Endothelial cell (in vitro differentiated cells): ENCODE measurements at regions not wholly inside any gene's neighbourhood (a gene's known extent, or its start where the extent isn't known, plus 50 kb on each side); places are given as distances from the start of the nearest gene placed in this dataset.

Source experiments
- DNase-seq: peaks from one replicate; pipeline ENCODE4 v3.0.0; 2021; ENCODE audit warnings: low spot score
- H3K27ac Mint-ChIP-seq: one replicate; pipeline ENCODE4 v1.8.0; 2021; ENCODE audit warnings: mixed read lengths, inconsistent platforms; ENCODE audit not compliant: unreplicated experiment
- H3K27me3 Mint-ChIP-seq: one replicate; pipeline ENCODE4 v1.8.0; 2021; ENCODE audit warnings: mild to moderate bottlenecking, moderate library complexity, mixed read lengths, inconsistent platforms; ENCODE audit not compliant: unreplicated experiment
- H3K36me3 Mint-ChIP-seq: one replicate; pipeline ENCODE4 v1.8.0; 2021; ENCODE audit warnings: mild to moderate bottlenecking, low read depth, mixed read lengths, inconsistent platforms; ENCODE audit not compliant: unreplicated experiment
- H3K4me1 Mint-ChIP-seq: one replicate; pipeline ENCODE4 v1.8.0; 2021; ENCODE audit warnings: mild to moderate bottlenecking, mixed read lengths, inconsistent platforms; ENCODE audit not compliant: unreplicated experiment
- H3K4me3 Mint-ChIP-seq: one replicate; pipeline ENCODE4 v1.8.0; 2021; ENCODE audit warnings: mild to moderate bottlenecking, mixed read lengths, inconsistent platforms; ENCODE audit not compliant: unreplicated experiment
- H3K9me3 Mint-ChIP-seq: one replicate; pipeline ENCODE4 v1.8.0; 2021; ENCODE audit warnings: mixed read lengths, inconsistent platforms; ENCODE audit not compliant: unreplicated experiment
- TF ChIP-seq, protein P1 (sequence below): fragments of 200-600 bp; sonication (generic); IDR thresholded peaks from one replicate; pipeline ENCODE4 v1.5.0; 2021; ENCODE audit warnings: antibody characterized with exemption; ENCODE audit not compliant: unreplicated experiment

DNA sequence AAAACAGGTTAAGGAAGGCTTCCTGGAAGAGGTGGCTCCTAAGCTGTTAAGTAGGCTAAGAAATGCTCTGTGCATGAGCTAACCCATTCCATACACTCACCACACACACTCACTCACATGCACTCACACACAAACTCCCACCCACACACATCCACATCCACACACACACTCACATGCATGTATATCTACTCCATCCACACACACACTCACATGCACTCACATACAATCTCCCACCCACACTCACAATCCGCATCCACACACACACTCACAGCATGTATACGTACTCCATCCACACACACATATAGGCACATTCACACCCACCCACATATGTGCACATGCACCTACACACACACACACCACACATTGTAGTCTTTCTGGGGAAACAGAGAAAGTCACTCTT lies 89.3 kb upstream of the HNF1B start:
- peaks cover 7% of the 10 kb centered on the region for H3K4me1 Mint-ChIP-seq
- no peak overlapping the region for H3K4me3 Mint-ChIP-seq
- peaks cover 4% of the 10 kb centered on the region for H3K9me3 Mint-ChIP-seq
- TF ChIP-seq, protein P1, sequence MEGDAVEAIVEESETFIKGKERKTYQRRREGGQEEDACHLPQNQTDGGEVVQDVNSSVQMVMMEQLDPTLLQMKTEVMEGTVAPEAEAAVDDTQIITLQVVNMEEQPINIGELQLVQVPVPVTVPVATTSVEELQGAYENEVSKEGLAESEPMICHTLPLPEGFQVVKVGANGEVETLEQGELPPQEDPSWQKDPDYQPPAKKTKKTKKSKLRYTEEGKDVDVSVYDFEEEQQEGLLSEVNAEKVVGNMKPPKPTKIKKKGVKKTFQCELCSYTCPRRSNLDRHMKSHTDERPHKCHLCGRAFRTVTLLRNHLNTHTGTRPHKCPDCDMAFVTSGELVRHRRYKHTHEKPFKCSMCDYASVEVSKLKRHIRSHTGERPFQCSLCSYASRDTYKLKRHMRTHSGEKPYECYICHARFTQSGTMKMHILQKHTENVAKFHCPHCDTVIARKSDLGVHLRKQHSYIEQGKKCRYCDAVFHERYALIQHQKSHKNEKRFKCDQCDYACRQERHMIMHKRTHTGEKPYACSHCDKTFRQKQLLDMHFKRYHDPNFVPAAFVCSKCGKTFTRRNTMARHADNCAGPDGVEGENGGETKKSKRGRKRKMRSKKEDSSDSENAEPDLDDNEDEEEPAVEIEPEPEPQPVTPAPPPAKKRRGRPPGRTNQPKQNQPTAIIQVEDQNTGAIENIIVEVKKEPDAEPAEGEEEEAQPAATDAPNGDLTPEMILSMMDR: no peak
- DNase-seq: no peak
- no peaks in the 10 kb centered on the region for H3K36me3 Mint-ChIP-seq
- H3K27me3 Mint-ChIP-seq: peaks cover 9% of the 10 kb centered on the region
- peak overlapping the region; percentile 7 for H3K27ac Mint-ChIP-seq

DNA sequence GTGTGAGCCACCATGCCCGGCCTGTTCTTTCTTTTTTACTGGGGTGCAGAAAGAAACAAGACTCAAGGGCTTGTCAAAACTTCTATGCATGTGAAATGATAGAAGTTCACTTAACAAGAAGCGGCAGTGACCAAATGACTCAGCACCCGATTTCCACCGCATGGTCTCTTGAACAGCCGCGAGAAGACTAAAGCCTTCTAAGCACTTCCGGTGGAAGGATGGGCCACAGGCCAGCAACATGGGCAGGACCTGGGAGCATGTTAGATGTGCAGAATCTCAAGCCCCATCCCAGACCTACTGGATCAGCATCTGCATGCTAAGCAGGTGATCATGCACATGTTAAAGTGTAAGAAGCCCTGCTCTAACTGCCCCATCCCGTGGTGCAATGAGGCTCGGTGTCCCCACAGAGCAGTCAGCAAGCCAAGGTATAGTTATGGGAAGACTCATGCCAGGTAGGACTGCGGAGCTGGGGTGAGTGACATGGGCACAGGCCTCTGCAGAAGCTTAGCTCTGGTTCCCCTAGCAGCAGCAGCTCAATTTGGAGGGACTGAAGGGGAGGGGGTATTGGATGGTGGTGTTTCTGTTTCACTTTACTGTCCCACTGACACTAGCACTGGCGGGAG lies 88.5 kb upstream of the HNF1B start:
- DNase-seq: no peak
- H3K27me3 Mint-ChIP-seq: peaks cover 7% of the 10 kb centered on the region
- H3K9me3 Mint-ChIP-seq: peaks cover 4% of the 10 kb centered on the region
- H3K4me3 Mint-ChIP-seq: no peak overlapping the region
- no peak overlapping the region for H3K27ac Mint-ChIP-seq
- H3K36me3 Mint-ChIP-seq: no peaks in the 10 kb centered on the region
- H3K4me1 Mint-ChIP-seq: peaks cover 15% of the 10 kb centered on the region
- TF ChIP-seq, protein P1: no peak

DNA sequence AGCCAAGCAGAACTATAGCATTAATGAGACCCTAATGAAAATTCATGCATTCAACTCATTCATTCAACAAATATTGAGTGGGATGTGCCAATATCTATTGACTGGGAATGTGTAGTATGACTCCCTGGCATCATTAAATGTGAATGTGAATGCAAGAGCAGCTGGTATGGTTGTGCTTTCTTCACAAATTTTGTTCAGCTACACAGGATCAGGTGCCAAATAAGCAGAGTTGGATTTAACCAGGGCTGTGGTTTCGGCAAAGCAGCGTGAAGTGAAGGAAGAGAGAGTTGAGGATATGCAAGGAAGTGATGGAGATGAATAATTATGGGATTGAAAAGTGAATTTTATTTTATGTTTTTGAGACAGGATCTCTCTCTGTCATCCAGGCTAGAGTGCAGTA lies 87.1 kb upstream of the HNF1B start:
- TF ChIP-seq, protein P1: no peak
- peaks cover 7% of the 10 kb centered on the region for H3K27me3 Mint-ChIP-seq
- peaks cover 21% of the 10 kb centered on the region for H3K4me1 Mint-ChIP-seq
- no peak overlapping the region for H3K27ac Mint-ChIP-seq
- no peak overlapping the region for H3K4me3 Mint-ChIP-seq
- DNase-seq: no peak
- peaks cover 4% of the 10 kb centered on the region for H3K9me3 Mint-ChIP-seq
- H3K36me3 Mint-ChIP-seq: no peaks in the 10 kb centered on the region

DNA sequence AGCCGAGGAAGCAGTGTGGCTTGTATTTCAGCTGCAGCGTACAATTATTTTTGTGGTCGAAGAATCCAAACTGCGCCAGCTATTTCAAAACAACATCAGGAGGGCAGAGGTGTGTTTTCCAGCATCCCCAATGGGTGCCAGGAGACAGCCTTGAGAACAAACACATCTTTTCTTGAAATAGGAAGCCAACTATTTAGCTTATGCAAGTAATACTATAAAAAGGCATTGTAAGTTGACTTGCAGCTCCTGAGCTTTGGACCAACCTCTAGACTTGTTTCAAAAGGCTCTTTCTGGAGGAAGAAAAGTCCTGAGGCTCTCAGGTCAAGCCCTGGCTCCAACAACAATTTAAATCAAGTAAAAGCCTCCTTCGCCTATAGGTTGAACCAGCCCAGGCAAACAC lies 86.6 kb upstream of the HNF1B start:
- Mint-ChIP-seq H3K27ac (no peak overlapping the region), H3K36me3 (no peaks in the 10 kb centered on the region), H3K9me3 (peaks cover 4% of the 10 kb centered on the region), H3K4me3 (no peak overlapping the region), H3K27me3 (peaks cover 7% of the 10 kb centered on the region), H3K4me1 (peaks cover 21% of the 10 kb centered on the region)
- DNase-seq: no peak
- TF ChIP-seq, protein P1: no peak

DNA sequence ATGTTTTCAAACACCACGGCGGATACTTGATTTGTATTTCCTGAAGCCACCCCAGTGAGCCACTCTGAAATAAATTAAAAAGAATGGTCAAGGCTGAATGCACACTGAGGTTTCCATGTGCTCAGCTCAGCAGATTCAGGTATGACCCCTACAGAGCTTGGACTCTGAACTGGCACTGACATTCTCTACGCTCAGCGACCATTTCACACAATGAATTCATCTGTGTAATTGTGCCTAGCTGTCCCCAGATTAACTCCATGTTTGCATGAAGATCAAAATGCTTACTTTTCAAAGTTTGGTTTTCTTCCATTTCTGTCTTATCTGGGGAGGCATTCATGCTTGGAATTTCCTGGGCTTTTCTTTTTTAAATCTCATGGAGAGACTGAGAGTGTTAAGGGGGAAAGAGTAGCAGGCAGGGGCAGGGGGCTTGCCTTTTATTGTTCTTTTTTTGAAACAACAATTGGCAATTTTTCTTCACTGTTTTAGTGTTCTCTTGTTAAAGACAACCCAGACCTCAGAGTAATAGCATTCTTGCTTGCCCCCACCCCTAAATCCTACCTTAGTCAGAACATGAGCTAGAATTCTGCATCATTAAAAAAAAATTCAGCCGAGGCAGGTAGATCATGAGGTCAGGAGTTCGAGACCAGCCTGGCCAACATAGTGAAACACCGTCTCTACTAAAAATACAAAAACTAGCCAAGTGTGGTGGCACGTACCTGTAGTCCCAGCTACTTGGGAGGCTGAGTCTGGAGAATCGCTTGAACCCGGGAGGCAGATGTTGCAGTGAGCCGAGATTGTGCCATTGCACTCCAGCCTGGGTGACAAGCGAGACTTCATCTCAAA lies 85.5 kb upstream of the HNF1B start:
- TF ChIP-seq, protein P1: no peak
- Mint-ChIP-seq H3K36me3 (no peaks in the 10 kb centered on the region), H3K9me3 (peaks cover 4% of the 10 kb centered on the region), H3K27me3 (peaks cover 7% of the 10 kb centered on the region), H3K27ac (peak overlapping the region; percentile 86), H3K4me1 (peaks cover 21% of the 10 kb centered on the region), H3K4me3 (no peak overlapping the region)
- no peak for DNase-seq
